GM12873 (cell line): ENCODE measurements at regions not wholly inside any gene's neighbourhood (a gene's known extent, or its start where the extent isn't known, plus 50 kb on each side); places are given as distances from the start of the nearest gene placed in this dataset.

Experiments
- CTCF ChIP-seq: IDR thresholded peaks from 2 replicates; pipeline ENCODE4 v1.5.1; 2012; ENCODE audit warnings: low read depth, mild to moderate bottlenecking, moderate library complexity, low read length, control low read depth; ENCODE audit not compliant: insufficient read depth; ENCODE audit errors: missing control alignments

GRCh38 chr2:81872006-81872405 lies 1567.5 kb upstream of the LRRTM1 start:
- TF ChIP-seq CTCF: no peak

- no peak for TF ChIP-seq CTCF
Measured at GRCh38 chr2:81870119-81870518, 1565.6 kb upstream of the LRRTM1 start.

GRCh38 chr2:81858998-81859397 lies 1554.4 kb upstream of the LRRTM1 start:
- TF ChIP-seq CTCF: no peak

GRCh38 chr2:81853341-81853740 lies 1548.8 kb upstream of the LRRTM1 start:
- TF ChIP-seq CTCF: no peak

GRCh38 chr2:81852651-81853050 lies 1548.1 kb upstream of the LRRTM1 start:
- no peak for TF ChIP-seq CTCF

GRCh38 chr2:81839780-81840179 lies 1535.2 kb upstream of the LRRTM1 start:
- TF ChIP-seq CTCF: no peak

GRCh38 chr2:81835321-81836000 lies 1530.9 kb upstream of the LRRTM1 start:
- no peak for TF ChIP-seq CTCF
